ENCODE measurements at regions not wholly inside any gene's neighbourhood (a gene's known extent, or its start where the extent isn't known, plus 50 kb on each side); places are given as distances from the start of the nearest gene placed in this dataset.

- TF ChIP-seq POLR2A (IDR thresholded peaks at IDR 0.05) (no peak), CTCF (IDR thresholded peaks at IDR 0.05) (no peak)
These were observed 155.2 kb downstream of the LIG4 start for GRCh38 chr13:108060111-108060510.
